ENCODE measurements at regions not wholly inside any gene's neighbourhood (a gene's known extent, or its start where the extent isn't known, plus 50 kb on each side); places are given as distances from the start of the nearest gene placed in this dataset.

DNA sequence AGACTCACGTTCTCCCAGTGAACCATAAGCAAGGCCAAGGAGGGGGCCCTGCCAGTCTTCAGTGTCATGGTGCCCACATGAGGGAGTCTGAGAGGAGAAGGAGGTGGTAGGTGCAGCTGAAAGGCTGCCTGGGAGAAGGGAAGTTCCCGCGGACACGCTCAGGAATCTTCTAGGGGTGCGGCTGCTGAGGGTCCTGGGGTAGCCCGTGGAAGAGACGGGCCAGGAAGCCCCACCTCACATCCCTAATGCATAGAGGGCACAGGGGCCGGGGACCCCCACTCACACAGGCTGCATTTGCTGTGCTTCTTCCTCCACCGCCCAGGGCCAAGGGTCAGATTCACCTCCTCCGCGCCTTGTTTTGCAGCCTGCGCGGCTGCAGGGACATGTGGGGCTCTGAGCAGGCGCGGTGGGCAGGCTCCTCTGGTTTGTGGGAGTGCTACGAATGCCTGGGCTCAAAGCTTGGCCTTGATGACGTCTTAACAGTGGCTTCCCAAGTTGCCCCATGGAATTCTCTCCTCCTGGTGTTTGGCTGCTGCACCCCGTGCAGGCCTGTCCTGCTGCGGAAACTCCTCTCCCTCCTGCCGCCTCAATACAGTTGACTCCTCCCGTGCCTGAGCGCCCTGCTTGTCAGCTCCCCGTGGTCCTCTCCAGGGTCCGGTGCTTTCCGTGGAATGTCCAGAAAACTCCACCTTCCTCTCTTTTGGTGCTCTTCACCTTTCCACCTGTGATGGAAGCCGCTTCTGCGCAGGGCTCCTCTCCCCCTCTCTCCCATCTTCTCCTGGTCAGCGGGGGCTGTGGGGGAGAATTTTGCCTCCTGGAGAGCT lies 95.7 kb downstream of the VAPA start:
- DNase-seq (ENCODE audit: low read depth in 1 of 2, low spot score in 1 of 2): no peak
- in situ Hi-C loops (cut with HindIII; ENCODE audit: low pct_unique_long_range_greater_than_20kb, low sequenced_read_pairs): no loop called here
- TF ChIP-seq JUND (IDR thresholded peaks at IDR 0.05; ENCODE audit: low read depth): no peak

- DNase-seq (ENCODE audit: low read depth in 1 of 2, low spot score in 1 of 2): peak in 1 of 2 experiments; percentile 35
- no peak for TF ChIP-seq JUND (IDR thresholded peaks at IDR 0.05; ENCODE audit: low read depth)
- in situ Hi-C loops (cut with HindIII; ENCODE audit: low pct_unique_long_range_greater_than_20kb, low sequenced_read_pairs): no loop called here
Measured at GRCh38 chr18:10010611-10011015, 96.8 kb downstream of the VAPA start.

- TF ChIP-seq JUND (IDR thresholded peaks at IDR 0.05; ENCODE audit: low read depth): no peak
- no peak for DNase-seq (ENCODE audit: low read depth in 1 of 2, low spot score in 1 of 2)
- in situ Hi-C loops (cut with HindIII; ENCODE audit: low pct_unique_long_range_greater_than_20kb, low sequenced_read_pairs): no loop called here
Measured at GRCh38 chr18:10011061-10011460, 97.2 kb downstream of the VAPA start.

DNA sequence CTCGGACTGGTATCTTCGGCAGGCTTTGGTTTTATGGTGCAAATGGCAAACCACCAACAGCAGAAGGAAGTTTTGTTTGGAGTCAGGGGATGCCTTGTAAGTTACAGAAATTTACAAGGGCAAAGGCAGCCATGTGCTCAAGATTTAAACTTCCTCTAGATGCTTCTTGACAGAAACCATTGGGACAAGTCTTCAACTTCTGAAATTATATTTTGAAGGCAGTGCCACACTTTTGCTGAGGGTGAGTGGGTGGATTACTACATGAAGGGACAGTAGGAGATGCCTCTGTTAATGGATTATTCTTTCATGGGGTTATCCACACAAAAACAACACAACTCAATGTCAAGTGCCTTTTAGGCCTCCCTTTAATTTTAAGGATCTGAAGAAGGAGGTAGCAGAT lies 97.9 kb downstream of the VAPA start:
- no peak for TF ChIP-seq JUND (IDR thresholded peaks at IDR 0.05; ENCODE audit: low read depth)
- in situ Hi-C loops (cut with HindIII; ENCODE audit: low pct_unique_long_range_greater_than_20kb, low sequenced_read_pairs): no loop called here
- DNase-seq (ENCODE audit: low read depth in 1 of 2, low spot score in 1 of 2): no peak

GRCh38 chr18:10012526-10012925 lies 98.7 kb downstream of the VAPA start:
- DNase-seq (ENCODE audit: low read depth in 1 of 2, low spot score in 1 of 2): no peak
- in situ Hi-C loops (cut with HindIII; ENCODE audit: low pct_unique_long_range_greater_than_20kb, low sequenced_read_pairs): no loop called here
- TF ChIP-seq JUND (IDR thresholded peaks at IDR 0.05; ENCODE audit: low read depth): no peak

DNA sequence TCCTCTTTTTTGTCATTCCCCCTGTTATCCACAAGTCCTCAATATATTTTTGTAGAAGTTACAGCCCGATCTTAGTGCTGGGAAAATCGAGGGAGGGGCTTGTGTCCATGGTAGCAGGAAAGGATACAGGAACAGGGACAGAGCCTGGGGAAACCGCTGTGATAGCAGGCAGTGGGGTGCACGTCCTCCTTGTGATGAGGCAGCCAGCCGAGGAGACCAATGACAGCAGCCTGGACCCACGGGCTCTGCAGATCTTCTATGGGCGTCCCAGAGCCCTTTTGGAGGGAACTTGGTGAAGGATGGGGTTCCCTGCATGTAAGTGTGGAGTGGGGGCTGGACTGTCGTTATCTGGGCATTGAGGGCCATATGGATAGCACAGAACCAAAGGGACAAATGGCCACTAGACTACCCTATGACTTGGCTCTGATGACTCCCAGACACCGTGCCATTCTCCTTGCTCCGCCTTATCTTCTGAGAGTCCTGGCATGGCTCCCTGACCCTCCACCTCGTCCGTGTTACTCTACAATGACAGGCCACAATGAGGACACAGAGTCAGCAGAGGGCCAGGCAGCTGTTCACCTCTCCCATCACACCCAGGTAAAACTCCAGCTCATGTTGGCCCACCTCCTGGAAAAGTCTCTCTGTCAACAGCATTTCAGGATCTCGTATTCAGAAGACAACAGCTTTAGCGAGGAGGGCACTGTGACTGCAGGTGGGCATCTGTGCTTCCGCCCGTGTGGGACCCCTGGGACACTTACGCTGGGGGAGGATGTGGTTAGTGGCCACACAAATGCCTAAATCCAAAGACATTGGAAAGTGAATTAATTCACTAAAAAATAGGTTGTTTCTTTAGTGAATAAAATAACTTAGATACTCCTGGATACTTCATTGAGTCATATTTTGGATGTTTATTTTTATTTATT lies 100.1 kb downstream of the VAPA start:
- no peak for TF ChIP-seq JUND (IDR thresholded peaks at IDR 0.05; ENCODE audit: low read depth)
- in situ Hi-C loops (cut with HindIII; ENCODE audit: low pct_unique_long_range_greater_than_20kb, low sequenced_read_pairs): no loop called here
- DNase-seq (ENCODE audit: low read depth in 1 of 2, low spot score in 1 of 2): no peak

GRCh38 chr18:10015288-10015701 lies 101.5 kb downstream of the VAPA start:
- no peak for TF ChIP-seq JUND (IDR thresholded peaks at IDR 0.05; ENCODE audit: low read depth)
- in situ Hi-C loops (cut with HindIII; ENCODE audit: low pct_unique_long_range_greater_than_20kb, low sequenced_read_pairs): no loop called here
- DNase-seq (ENCODE audit: low read depth in 1 of 2, low spot score in 1 of 2): no peak

DNA sequence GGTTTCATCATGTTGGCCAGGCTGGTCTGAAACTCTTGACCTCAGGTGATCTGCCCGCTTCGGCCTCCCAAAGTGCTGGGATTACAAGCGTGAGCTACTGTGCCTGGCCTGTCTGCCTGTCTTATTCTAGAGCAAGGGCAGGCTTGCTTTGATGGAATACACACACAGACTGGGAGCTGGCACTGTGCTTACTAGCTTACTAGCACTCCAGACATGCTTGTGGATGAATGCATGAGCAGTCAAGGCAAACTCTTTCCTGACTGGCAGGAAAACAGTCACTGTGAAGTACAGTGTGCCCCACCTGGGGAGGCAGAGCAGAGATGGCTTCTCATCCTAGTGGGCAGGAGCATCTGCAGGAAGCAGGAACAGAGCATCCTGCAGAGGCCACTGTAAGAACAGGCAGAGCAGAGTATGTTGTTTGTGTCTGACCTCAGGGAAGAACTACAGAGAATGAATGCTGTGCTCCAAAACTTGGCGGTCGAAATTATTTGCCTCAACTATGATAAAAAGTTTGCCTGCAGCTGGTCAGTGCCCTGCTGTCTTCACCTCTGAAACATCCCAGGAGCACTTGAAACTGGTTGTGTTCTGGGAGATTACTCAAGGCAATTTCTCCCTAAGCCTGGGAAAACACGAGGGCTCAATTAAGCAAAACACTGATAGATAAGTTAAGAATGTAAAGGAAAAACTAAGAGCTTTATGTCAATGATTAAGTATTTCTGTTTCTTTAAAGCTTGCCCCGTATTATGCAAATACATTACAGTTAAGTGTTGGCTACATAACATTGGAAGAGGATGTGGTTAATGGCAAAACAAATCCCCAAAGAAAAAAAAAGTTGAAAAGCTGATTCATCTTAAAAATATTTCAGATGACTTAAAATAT lies 102.4 kb downstream of the VAPA start:
- peak in 1 of 2 experiments; percentile 11 for DNase-seq (ENCODE audit: low read depth in 1 of 2, low spot score in 1 of 2)
- in situ Hi-C loops (cut with HindIII; ENCODE audit: low pct_unique_long_range_greater_than_20kb, low sequenced_read_pairs): no loop called here
- TF ChIP-seq JUND (IDR thresholded peaks at IDR 0.05; ENCODE audit: low read depth): no peak

- DNase-seq (ENCODE audit: low read depth in 1 of 2, low spot score in 1 of 2): no peak
- TF ChIP-seq JUND (IDR thresholded peaks at IDR 0.05; ENCODE audit: low read depth): no peak
- in situ Hi-C loops (cut with HindIII; ENCODE audit: low pct_unique_long_range_greater_than_20kb, low sequenced_read_pairs): no loop called here
Measured at GRCh38 chr18:10017043-10017442, 103.2 kb downstream of the VAPA start.

GRCh38 chr18:10018289-10018688 lies 104.5 kb downstream of the VAPA start:
- in situ Hi-C loops (cut with HindIII; ENCODE audit: low pct_unique_long_range_greater_than_20kb, low sequenced_read_pairs): no loop called here

DNA sequence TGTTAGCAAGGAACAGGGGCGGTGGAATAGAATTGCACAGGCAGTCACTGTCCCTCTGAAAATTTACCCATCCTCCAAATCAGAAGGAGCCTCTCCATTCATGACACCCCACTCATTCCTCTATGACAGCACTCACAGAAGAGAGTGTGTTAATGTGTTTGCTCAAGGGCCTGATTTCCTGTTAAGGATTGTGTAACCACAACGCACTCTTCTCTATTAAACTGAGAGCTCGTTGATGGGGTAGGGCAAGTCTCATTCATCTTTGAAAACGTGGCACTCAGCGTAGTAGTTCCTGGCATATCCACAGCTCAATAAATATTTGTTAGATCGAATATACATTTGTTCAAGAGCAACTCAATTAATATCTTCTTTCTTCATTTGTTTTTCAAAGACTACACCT lies 106.4 kb downstream of the VAPA start:
- no peak for TF ChIP-seq JUND (IDR thresholded peaks at IDR 0.05; ENCODE audit: low read depth)
- in situ Hi-C loops (cut with HindIII; ENCODE audit: low pct_unique_long_range_greater_than_20kb, low sequenced_read_pairs): no loop called here
- no peak for DNase-seq (ENCODE audit: low read depth in 1 of 2, low spot score in 1 of 2)

More at GRCh38 chr18:10018289-10018688, 104.5 kb downstream of the VAPA start:
- TF ChIP-seq JUND (IDR thresholded peaks at IDR 0.05; ENCODE audit: low read depth): no peak
- DNase-seq (ENCODE audit: low read depth in 1 of 2, low spot score in 1 of 2): no peak

DNA sequence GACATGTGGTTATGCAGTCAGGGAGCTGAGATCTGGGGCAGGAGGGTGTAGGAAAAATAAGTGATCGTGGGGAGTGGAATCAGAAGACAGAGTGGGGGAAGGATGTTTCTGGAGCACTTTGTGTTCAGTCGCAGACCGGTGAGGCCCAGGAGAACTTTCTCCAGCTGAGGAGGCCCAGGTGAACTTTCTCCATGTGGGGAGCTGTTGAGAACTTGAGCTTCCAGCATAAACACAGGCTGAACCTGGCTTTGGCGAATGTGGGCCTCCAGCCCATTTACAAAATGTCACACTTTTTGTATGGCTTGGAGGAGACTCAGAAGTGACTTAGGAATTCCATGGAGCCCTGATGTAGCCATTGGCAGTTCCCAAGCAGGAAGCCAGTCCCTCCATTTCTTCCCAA lies 108.5 kb downstream of the VAPA start:
- DNase-seq (ENCODE audit: low read depth in 1 of 2, low spot score in 1 of 2): no peak
- no peak for TF ChIP-seq JUND (IDR thresholded peaks at IDR 0.05; ENCODE audit: low read depth)
- in situ Hi-C loops (cut with HindIII; ENCODE audit: low pct_unique_long_range_greater_than_20kb, low sequenced_read_pairs): no loop called here

Data from T47D (cell line).